Fibroblast of skin of left biceps (primary cell): ENCODE measurements at regions not wholly inside any gene's neighbourhood (a gene's known extent, or its start where the extent isn't known, plus 50 kb on each side); places are given as distances from the start of the nearest gene placed in this dataset.
A peak's percentile ranks its signal among the peaks of the same experiment; 100 is the strongest.
"Not testable (repeated sequence)": the region's sequence is repeated elsewhere in the genome, so short reads cannot be mapped to it uniquely, and the experiment has no call there.

Experiments
- DNase-seq, 2 experiments: peaks; one replicate each; pipeline ENCODE4 v3.0.0-alpha.2; 2013; ENCODE audit warnings: low read depth in 2 of 2

DNA sequence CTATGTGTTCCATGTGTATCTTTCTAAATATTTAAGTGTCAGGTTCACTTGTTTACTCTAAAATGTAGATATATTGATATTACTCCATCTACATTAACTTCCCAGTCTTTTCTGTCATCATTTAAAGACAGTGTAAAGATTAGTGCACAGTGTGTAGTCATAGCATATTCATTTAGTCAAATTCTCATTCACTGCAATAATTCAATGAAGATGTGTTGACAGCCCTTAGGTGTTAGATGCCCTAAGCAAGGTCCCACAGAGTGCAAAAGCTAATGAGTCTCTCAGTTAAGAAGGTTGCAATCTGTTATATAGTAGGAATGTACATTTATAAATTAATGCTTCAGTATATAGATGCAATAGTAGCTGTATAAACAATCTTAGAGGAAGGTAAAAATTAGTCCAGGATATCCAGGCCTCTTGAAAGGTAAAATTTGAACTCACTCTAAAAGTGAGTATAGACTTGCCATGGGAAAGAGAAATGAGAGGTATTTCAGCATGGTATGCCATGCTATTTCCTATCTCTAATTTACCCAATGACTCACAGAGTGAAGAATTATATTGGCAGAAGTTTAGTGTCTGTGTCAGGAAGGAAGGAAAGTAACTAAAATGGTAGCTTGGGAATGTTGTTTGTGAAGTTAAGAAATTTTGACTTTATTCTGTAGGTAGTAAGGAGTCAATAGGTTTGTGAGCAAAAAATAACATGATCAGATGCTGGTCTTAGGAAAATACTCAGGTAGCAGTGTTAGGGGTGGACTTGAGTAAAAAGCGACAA, 969.9 kb upstream of the CITED2 start:
- peak; percentile 40 to 43 for DNase-seq

GRCh38 chr6:140343128-140343527, 968.7 kb upstream of the CITED2 start:
- DNase-seq: no peak

GRCh38 chr6:140341272-140341671, 966.8 kb upstream of the CITED2 start:
- no peak for DNase-seq

- no peak for DNase-seq
Observed at GRCh38 chr6:140340795-140341194, 966.3 kb upstream of the CITED2 start.

- not testable (repeated sequence) for DNase-seq
Observed at GRCh38 chr6:140339084-140339483, 964.6 kb upstream of the CITED2 start.

- DNase-seq: no peak
Observed at GRCh38 chr6:140321891-140322290, 947.4 kb upstream of the CITED2 start.

GRCh38 chr6:140320081-140321080, 945.9 kb upstream of the CITED2 start:
- no peak for DNase-seq

DNA sequence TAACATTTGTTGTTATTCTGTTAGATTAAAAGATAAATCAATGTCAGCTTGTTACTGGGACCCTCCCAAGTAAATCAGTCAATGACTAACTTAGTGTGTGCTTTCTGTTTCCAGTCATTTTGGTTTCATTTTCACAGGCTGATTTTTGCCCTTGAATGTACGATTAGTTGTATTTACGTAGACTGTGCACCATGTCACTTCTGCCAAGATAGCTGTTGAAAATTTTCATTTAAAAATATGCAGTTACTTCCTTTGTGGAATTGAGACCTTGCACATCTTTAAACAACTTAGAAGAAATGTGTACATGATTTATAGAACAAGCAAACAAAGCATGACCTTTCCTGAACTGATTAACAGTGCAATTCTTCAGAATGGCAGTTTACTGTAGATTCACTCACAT, 944.8 kb upstream of the CITED2 start:
- no peak for DNase-seq

- DNase-seq: no peak
Observed at GRCh38 chr6:140318408-140318807, 944.0 kb upstream of the CITED2 start.

- no peak for DNase-seq
Observed at GRCh38 chr6:140317950-140318349, 943.5 kb upstream of the CITED2 start.

DNA sequence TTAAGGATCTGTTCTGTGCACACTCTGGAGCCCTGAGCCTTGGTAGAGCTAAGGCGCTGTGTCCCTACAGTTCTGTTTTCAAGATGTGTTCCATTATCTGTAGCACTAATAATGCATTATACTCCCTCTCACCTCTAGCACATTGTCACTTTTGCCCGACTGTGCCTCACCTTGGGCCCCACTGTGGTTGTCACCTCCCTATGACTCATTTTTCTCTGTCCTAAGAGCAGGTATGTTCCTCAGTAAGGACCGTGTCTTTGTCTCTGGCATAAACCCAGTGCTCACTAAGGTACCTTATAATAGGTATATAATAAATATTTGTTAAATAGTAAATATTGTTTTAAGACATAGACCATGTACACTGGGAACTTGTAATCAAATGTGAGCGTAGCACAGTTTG, 942.5 kb upstream of the CITED2 start:
- DNase-seq: no peak

DNA sequence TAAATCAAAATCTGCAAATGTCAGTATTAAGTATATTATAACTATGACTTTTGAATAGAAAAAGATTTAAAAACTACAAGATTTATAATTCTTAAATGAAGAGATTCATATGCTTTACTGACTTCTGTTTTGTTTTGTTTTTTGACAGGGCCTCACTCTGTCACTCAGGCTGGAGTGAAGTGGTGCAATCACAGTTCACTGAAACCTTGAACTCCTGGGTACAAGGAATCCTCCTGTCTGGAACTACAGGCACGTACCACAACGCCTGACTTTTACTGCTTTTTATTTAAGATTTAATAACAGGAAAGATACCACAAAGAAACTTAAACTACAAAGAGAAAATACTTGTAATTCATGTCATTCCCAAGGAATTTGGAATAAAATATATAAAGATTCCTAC, 940.2 kb upstream of the CITED2 start:
- DNase-seq: no peak

- no peak for DNase-seq
Observed at GRCh38 chr6:140311146-140311545, 936.7 kb upstream of the CITED2 start.

DNA sequence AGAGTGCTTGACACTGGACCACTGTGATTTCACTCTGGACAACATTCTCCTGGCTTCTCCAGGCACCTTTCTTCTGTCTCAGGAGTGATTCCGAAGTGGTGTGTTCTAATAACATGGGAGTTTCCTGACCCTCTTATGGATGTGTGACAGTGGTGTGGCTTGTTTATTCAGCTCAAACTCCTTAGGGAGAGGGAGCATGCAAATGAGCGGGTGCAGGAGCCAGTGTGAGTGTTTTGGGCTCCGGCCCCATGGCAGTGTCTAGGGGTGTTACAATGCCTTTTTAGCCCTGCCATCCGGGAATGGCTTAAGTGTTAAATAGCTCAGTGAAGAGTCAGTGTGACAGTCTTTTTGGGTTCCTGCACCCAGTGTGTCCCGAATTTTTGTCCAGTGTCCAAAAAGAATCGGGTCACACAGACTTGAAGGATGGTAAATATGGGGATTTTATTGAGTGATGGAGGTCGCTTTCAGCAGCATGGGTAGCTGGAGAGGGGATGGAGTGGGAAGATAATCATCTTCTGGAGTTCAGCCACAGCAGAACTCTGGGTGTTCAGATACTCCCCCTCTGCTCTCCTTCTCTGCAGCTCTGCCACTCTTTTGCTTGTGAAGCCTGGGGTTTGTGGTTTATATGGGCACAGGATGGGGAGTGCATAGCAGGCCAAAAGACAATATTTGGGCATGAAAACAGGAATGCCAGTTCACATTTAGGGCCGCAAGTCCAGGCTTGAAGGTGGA, 928.9 kb upstream of the CITED2 start:
- DNase-seq: no peak

GRCh38 chr6:140300331-140300730, 925.9 kb upstream of the CITED2 start:
- no peak for DNase-seq

GRCh38 chr6:140289186-140289585, 914.7 kb upstream of the CITED2 start:
- DNase-seq: no peak

GRCh38 chr6:140285998-140286690, 911.7 kb upstream of the CITED2 start:
- DNase-seq: no peak

DNA sequence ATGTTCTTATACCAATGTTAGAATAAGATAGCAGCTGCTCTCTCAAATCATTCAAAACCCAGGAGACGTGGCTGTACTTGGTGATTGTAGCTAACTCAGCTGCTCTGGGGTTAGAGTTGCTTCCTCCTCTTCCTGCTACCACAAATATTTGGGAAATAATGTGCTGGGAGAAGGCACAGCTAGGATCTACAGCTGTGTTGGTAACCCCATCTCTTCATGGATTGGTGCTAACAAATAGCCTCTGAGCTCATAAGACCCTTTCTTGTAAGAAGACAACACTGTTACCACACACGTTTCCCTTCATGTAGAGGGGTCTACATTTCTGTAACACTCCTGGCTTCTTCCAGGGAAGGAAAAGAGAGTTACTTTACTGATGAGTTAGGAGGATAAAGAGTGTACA, 911.0 kb upstream of the CITED2 start:
- DNase-seq: no peak

DNA sequence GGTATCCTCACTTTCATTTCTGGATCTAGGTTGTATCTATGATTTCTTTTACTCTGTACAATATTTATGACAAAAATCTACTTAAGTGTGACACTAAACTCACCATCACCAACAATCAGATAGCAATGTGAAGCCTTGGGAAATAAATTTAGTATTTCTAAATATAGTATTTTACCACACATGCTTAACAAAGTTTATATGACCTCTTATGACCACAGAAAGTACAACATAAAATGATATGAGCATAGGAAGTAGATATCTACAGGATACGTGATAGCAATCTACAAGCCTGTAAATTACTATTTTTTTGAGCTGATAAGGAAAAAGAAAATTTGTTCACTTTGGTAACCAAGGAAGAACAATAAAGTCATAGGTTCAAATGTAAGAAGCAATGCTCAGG, 910.4 kb upstream of the CITED2 start:
- no peak for DNase-seq

DNA sequence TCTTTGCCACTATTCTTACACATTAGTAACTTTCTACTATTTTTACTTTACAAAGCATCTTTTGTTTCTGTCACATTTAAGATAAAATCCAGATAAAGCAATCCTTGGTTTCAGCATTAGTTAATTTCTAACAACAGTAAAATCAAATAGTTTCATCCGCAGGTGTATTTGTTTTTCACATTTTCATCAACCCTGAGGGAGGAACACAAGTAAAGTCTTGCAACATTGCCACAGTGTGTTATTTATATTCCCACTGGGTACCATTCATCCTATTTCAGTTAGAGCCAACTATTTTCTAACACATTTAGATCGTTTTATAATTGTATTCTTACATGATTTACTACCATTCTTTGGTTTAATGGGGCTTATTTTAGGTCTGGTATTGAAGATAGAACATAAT, 908.7 kb upstream of the CITED2 start:
- DNase-seq: no peak

- no peak for DNase-seq
Observed at GRCh38 chr6:140281767-140282166, 907.3 kb upstream of the CITED2 start.

GRCh38 chr6:140281236-140281635, 906.8 kb upstream of the CITED2 start:
- no peak for DNase-seq
